ENCODE measurements at regions not wholly inside any gene's neighbourhood (a gene's known extent, or its start where the extent isn't known, plus 50 kb on each side); places are given as distances from the start of the nearest gene placed in this dataset.
"Not testable (repeated sequence)": the region's sequence is repeated elsewhere in the genome, so short reads cannot be mapped to it uniquely, and the experiment has no call there.

DNA sequence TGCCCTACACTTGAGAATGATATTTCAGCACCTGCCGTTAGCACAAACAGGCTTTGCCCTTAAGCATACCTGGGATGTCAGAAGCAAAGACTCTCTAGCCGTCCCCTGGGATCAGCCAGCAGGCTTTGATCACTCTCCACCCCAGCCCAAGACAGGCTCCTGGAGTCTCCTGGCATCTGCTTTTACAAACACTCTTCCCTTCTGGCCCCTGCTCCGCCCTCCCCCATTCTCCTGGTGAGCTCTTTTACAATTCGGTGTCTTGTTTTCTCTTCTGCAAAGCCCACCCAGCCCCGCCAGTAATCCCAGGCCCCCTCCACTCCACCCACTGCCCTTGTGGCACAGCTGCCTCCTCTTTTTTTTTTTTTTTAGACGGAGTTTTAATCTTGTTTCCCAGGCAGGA is 50.4 kb downstream of the KATNIP start:
- DNase-seq = no peak

GRCh38 chr16:27602103-27602502 is 52.2 kb downstream of the KATNIP start:
- DNase-seq = no peak

DNA sequence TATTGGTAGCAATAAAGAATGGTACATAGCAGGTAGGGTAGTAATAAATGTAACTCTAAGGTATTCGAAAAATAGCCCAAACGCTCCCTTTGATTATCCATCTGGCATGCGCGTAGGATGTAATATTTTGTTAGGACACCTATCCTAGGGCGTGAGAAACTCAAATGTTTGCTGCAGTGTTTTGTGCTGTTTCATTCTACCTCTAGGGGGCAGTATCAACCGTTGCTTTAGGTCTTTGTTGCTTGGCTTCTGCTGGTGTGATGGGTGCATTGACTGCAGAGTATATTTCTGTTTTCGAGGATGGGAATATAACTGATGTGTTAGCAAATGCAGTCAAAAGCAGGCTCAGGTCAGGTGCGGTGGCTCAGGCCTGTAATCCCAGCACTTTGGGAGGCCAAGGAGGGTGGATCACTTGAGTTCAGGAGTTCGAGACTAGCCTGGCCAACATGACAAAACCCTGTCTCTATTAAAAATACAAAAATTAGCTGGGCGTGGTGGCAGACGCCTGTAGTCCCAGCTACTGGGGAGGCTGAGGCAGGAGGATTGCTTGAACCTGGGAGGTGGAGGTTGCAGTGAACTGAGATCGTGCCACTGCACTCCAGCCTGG is 55.7 kb downstream of the KATNIP start:
- peak; percentile 76 for DNase-seq

- DNase-seq = no peak
Measured at GRCh38 chr16:27611340-27611739, 61.4 kb downstream of the KATNIP start.

DNA sequence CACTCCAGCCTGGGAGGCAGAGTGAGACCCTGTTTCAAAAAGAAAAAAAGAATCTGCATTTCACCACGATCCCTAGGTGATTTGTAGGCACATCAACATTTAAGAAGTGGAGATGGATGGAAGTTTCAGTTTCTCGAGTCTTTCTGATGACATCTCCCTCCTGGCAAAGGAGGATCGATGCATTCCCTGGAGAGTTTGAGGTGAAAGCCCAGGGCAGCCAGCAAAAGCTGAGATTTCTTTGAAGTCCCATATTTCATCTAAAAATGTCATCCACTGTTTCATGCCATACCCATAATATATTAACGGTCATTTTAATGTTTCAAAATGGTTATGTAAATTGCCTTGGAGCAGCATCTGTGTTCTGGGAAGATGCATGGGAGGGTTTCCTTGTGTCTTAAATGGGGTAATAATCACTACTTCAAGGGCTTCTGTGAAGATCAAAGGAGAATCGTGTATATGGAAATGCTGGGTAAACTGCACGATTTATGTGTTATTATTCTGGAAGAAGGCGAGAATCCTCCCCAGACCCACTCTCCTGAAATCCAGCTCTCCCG is 63.4 kb downstream of the KATNIP start:
- DNase-seq = no peak

GRCh38 chr16:27617665-27618064 is 67.7 kb downstream of the KATNIP start:
- DNase-seq = no peak

GRCh38 chr16:27618165-27618564 is 68.2 kb downstream of the KATNIP start:
- no peak for DNase-seq

- DNase-seq = no peak
Measured at GRCh38 chr16:27618606-27619327, 68.8 kb downstream of the KATNIP start.

GRCh38 chr16:27620541-27620940 is 70.6 kb downstream of the KATNIP start:
- DNase-seq = no peak

DNA sequence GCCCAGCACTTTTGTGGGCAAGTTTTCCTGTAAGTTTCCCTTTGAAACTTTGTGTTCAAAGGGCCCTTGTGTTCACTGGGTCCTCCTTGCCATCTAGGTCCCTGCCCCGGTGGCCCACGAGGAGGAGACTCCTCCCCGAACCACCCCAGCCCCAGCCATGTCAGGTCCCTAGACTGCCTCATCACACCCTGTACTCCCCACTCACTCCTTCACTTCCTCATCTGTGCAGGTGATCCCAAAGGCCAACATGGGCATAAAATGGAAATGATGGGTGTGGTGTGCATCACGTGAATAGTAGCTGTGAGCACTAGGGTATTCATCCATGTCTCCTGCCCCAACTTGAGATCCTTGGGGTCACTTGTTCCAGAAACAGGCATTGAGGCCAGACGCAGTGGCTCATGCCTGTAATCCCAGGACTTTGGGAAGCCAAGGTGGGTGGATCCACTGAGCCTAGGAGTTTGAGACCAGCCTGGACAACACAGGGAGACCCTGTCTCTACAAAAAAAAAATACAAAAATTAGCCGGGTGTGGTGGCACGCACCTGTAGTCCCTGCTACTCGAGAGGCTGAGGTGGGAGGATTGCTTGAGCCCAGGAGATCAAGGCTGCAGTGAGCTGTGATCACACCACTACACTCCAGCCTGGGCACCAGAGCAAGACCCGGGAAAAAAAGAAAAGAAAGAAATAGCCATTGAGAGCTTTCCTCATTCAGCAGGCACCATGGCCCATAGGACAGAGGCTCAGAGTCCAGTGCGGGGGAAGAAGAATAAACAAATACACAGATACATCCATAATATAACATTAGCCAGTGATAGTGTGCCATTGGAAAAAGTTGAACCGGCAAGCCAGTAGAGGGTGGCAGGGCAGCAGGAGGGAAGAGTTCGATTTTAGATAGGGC is 74.5 kb downstream of the KATNIP start:
- no peak for DNase-seq

DNA sequence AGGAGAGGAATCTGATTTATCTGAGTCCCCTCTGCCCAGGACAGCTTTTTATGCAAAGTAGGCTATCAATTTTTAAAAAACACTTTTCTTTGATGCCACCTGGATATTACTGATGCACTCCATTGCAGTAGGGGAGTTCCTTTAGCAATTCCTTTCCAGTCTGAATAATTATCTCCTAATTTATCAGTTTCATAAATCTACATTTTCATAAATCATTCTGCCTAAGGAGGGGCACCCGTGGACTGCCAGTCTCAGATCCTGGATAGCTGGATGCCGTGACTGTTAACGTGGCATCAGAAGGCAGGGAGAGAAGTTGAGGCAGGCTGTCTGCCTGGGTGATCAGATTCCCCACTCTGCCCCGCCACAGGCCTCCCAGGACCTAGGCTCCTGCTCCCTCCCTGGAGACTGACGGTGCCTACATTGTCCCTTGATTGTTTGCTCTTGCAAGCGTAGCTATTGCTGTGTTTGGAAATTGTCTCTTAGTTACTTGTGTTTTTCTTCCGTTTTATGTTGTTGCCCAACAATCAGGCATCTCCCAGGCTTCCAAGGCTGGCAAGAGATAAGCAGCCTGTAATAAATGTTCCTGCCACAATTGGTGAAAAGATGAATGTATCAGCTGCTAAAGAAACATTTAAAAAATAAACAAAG is 75.2 kb downstream of the KATNIP start:
- DNase-seq = peak; percentile 74

- no peak for DNase-seq
Measured at GRCh38 chr16:27627136-27627535, 77.2 kb downstream of the KATNIP start.

DNA sequence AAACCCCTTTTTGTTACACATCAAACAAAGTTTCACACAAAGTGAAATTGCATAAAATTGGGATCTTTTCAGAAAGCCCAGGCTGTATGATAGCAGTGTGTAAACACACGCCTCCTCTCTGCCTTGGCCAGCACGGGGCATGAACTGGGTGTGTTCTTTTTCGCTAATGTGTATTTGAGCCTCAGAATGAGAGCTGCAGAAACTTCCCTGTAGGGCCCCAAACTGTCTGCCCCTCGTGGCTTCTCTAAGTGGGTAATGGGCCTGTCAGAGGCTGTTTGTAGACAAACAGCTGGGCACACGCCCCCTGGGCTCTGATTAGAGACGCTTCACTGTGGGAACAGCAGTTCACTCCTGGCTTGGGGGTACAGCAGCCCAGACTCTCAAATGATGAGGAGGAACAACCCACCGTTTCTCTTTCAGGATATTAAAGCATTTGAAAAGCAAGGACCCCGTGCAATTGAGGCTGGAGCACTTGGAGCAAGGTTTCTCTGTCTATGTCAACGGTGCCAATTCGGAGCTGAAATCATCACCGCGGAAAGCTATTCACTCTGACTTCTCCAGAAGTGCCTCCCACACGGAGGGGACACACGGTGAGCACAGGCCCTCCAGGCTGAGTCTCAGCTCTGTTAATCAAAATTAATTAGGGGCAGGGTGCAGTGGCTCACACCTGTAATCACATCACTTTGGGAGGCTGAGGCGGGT is 78.4 kb downstream of the KATNIP start:
- no peak for DNase-seq

GRCh38 chr16:27628943-27629462 is 79.1 kb downstream of the KATNIP start:
- DNase-seq = not testable (repeated sequence)

GRCh38 chr16:27632216-27632615 is 82.3 kb downstream of the KATNIP start:
- no peak for DNase-seq

DNA sequence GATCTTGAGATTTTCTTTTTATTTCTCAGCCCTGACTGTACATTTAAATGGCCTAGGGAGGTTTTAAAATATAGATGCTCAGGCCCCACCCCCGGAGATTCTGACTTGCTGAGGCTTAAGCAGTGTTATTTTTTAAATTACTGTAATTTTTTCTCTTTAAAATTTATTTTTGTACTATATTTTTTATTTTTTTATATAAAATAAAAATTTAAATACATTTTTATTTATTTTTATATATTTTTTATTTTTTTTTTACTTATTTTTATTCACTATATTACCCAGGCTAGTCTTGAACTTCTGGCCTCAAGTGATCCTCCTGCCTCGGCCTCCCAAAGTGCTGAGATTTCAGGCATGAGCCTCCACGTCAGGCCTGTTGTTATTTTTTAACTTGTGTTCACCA is 83.3 kb downstream of the KATNIP start:
- no peak for DNase-seq

GRCh38 chr16:27633721-27634120 is 83.8 kb downstream of the KATNIP start:
- no peak for DNase-seq

GRCh38 chr16:27634779-27635178 is 84.8 kb downstream of the KATNIP start:
- no peak for DNase-seq

- DNase-seq = no peak
Measured at GRCh38 chr16:27636453-27637240, 86.7 kb downstream of the KATNIP start.

DNA sequence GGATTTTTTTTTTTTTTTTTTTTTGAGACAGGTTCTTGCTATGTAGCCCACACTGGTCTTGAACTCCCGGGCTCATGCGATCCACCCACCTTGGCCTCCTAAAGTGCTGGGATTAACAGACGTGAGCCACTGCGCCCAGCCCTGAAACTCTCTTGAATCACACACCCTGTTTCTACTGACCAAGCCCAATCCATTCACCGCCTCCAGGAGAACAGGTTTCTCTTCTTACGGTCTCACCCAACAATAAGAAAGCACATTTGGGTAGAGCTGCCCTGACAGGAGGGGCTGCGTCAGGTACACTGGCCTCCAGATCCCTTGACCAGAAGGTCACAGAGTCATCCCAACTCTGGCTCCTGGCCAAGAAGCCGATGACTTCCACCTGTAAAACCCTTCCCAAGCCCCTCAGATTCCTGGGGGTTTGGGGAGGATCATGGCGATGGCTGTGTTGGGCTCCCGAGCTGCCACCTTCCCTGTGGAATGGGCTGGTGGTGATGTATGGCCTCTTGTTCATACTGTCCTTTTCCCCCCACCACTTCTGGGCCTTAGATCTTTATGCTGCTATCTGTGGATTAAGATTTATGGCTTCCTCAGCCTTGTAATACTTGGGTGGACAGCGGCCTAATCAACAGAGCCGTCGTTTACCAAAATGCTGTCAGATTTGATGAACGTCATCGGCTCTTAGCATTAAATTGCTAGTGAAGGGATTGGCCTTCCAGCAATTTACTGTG is 89.1 kb downstream of the KATNIP start:
- DNase-seq = no peak
